ENCODE measurements at regions not wholly inside any gene's neighbourhood (a gene's known extent, or its start where the extent isn't known, plus 50 kb on each side); places are given as distances from the start of the nearest gene placed in this dataset.
A peak's percentile ranks its signal among the peaks of the same experiment; 100 is the strongest.

DNA sequence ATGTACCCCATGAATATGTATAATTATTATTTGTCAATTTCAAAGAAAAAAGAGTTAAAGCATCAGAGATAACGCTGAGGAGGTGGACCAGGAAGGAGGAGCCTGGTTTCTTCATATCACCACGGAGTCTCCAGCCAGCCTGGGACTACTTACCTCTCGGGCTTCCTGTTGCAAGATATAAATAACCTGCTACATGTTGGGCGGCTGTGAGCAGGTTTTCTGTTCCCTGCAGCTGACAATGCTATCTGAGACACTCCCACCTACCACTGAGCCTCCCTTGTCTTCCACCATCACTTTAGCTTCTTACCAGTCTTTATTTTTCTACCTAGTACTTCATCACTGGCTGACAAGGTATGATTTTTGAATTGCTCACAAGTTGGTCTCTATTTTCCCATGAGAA lies 102.7 kb upstream of the CPEB4 start:
- peaks cover 0 to 25% (median 16%) of the 10 kb centered on the region in 4 donors for H3K4me1 ChIP-seq
- peak in 1 of 2 donors; percentile 23 for DNase-seq
- TF ChIP-seq, protein P1, sequence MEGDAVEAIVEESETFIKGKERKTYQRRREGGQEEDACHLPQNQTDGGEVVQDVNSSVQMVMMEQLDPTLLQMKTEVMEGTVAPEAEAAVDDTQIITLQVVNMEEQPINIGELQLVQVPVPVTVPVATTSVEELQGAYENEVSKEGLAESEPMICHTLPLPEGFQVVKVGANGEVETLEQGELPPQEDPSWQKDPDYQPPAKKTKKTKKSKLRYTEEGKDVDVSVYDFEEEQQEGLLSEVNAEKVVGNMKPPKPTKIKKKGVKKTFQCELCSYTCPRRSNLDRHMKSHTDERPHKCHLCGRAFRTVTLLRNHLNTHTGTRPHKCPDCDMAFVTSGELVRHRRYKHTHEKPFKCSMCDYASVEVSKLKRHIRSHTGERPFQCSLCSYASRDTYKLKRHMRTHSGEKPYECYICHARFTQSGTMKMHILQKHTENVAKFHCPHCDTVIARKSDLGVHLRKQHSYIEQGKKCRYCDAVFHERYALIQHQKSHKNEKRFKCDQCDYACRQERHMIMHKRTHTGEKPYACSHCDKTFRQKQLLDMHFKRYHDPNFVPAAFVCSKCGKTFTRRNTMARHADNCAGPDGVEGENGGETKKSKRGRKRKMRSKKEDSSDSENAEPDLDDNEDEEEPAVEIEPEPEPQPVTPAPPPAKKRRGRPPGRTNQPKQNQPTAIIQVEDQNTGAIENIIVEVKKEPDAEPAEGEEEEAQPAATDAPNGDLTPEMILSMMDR (IDR thresholded peaks at IDR 0.05) = no peak
- H3K27ac ChIP-seq = no peak overlapping the region
- no peaks in the 10 kb centered on the region for H3K9me3 ChIP-seq
- no peak overlapping the region for H3K4me3 ChIP-seq
- H3K36me3 ChIP-seq = no peaks in the 10 kb centered on the region
- H3K27me3 ChIP-seq = no peaks in the 10 kb centered on the region
- intact Hi-C loops (cut with DNase I; ENCODE audit: low total_unique reads) = no loop called here

- Histone ChIP-seq H3K27ac (no peak overlapping the region), H3K9me3 (no peaks in the 10 kb centered on the region), H3K4me3 (no peak overlapping the region), H3K4me1 (peaks cover 0 to 25% (median 16%) of the 10 kb centered on the region in 4 donors), H3K36me3 (no peaks in the 10 kb centered on the region), H3K27me3 (no peaks in the 10 kb centered on the region)
- TF ChIP-seq, protein P1 (IDR thresholded peaks at IDR 0.05) = no peak
- DNase-seq = no peak
- intact Hi-C loops (cut with DNase I; ENCODE audit: low total_unique reads) = no loop called here
These were observed 102.3 kb upstream of the CPEB4 start for GRCh38 chr5:173785866-173786265.

GRCh38 chr5:173786286-173787187 lies 101.6 kb upstream of the CPEB4 start:
- peaks cover 0 to 20% (median 14%) of the 10 kb centered on the region in 4 donors for H3K4me1 ChIP-seq
- no peak overlapping the region for H3K27ac ChIP-seq
- no peaks in the 10 kb centered on the region for H3K27me3 ChIP-seq
- DNase-seq = peak in 1 of 2 donors; percentile 4
- no peaks in the 10 kb centered on the region for H3K36me3 ChIP-seq
- intact Hi-C loops (cut with DNase I; ENCODE audit: low total_unique reads) = no loop called here
- TF ChIP-seq, protein P1 (IDR thresholded peaks at IDR 0.05) = no peak
- H3K9me3 ChIP-seq = no peaks in the 10 kb centered on the region
- no peak overlapping the region for H3K4me3 ChIP-seq

DNA sequence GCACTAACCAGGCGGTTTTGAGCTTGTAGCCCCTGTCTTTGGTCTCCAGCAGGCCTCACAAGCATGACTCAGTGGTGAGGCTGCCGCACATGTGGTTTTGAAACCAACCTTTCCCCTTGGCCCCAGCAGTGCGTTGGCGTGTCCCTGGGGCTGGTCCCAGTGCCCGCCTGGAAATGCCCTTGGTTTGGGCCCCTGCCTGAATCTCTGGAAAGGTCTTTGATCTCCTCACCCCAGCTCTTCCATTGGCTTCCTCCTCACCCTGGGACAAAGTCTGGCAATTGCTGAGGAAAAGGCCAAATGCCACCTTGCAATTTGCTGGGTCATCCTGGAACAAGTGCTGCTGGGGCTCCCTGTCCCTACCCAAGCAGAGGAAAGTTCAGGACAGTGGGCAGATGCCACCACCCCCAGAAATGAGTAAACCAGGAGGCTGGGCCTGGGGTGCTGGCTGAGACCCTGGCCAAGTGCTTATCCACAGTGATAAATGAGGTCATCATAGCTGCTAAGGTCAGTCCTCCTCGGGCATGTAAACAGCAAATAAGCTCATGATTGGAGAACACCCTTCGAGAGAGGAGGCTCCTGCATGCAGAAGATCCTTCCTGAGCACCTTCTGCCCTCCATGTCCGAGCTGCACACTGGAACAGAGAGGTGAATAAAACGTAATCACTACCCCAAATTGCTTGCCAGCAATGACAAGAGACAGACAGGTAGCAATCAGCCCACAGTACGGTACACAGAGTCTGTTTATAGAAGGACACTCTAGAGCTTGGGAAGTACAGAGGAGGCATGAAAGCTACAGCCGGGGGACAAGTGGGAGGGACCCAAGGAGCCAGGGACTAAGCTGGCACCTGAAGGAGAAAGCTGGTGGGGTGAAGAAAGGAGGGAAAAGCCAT lies 98.9 kb upstream of the CPEB4 start:
- DNase-seq = peak in 1 of 2 donors; percentile 59
- TF ChIP-seq, protein P1 (IDR thresholded peaks at IDR 0.05) = no peak
- Histone ChIP-seq H3K9me3 (no peaks in the 10 kb centered on the region), H3K4me1 (no peaks in the 10 kb centered on the region), H3K27me3 (no peaks in the 10 kb centered on the region), H3K36me3 (no peaks in the 10 kb centered on the region), H3K27ac (no peak overlapping the region), H3K4me3 (no peak overlapping the region)
- intact Hi-C loops (cut with DNase I; ENCODE audit: low total_unique reads) = no loop called here

- TF ChIP-seq, protein P1 (IDR thresholded peaks at IDR 0.05) = no peak
- H3K4me1 ChIP-seq = no peaks in the 10 kb centered on the region
- no peak overlapping the region for H3K4me3 ChIP-seq
- no peaks in the 10 kb centered on the region for H3K27me3 ChIP-seq
- H3K9me3 ChIP-seq = no peaks in the 10 kb centered on the region
- no peaks in the 10 kb centered on the region for H3K36me3 ChIP-seq
- DNase-seq = peak in 1 of 2 donors; percentile 33
- H3K27ac ChIP-seq = no peak overlapping the region
- intact Hi-C loops (cut with DNase I; ENCODE audit: low total_unique reads) = no loop called here
These were observed 97.9 kb upstream of the CPEB4 start for GRCh38 chr5:173790177-173790719.

Data from tibial artery (tissue), 4 donors.